GM21423 (cell line): ENCODE measurements at regions not wholly inside any gene's neighbourhood (a gene's known extent, or its start where the extent isn't known, plus 50 kb on each side); places are given as distances from the start of the nearest gene placed in this dataset.

Experiments
- ATAC-seq: cut with Tn5 transposase; IDR thresholded peaks from one replicate; pipeline ENCODE4 v1.9.1; 2021; ENCODE audit warnings: mild to moderate bottlenecking, moderate library complexity; ENCODE audit not compliant: unreplicated experiment

GRCh38 chr12:92292016-92292415 lies 146.4 kb upstream of the BTG1 start:
- no peak for ATAC-seq

DNA sequence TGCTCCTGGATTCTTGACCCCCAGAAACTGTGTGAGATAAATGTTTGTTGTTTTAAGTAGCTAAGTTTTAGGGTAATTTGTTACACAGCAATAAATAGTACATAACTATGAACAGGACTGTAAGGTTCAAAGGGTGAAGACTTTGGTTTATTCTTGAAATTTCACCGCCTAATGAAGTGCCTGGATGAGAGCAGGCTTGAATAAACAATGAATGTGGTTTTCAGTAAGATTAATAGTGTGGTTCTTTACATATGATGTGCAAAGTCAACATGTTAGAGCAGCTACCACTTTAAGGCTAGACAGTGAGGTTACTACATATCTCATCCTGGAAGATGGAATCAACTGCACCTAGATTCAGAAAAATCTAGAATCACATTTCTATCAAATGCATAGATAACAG lies 145.2 kb upstream of the BTG1 start:
- no peak for ATAC-seq

DNA sequence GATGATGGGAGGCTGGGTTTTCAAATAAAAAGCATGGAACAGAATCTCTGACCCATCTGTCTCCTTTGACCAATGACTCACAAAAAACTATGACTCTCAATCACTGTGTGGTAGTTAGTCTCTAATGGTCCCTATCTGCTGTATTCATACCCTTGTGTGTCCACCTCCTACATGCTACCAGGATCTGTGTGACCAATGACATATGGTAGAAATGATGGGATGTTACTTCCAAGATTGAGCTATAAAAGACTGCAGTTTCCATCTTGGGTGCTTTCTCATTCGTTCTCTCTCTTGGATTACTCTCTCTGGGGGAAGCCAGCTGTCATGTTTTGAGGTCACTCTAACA lies 144.7 kb upstream of the BTG1 start:
- ATAC-seq = no peak

GRCh38 chr12:92289629-92290349 lies 144.1 kb upstream of the BTG1 start:
- ATAC-seq = no peak

- no peak for ATAC-seq
These were observed 142.9 kb upstream of the BTG1 start for GRCh38 chr12:92288561-92288960.

GRCh38 chr12:92278378-92278828 lies 132.8 kb upstream of the BTG1 start:
- ATAC-seq = no peak

DNA sequence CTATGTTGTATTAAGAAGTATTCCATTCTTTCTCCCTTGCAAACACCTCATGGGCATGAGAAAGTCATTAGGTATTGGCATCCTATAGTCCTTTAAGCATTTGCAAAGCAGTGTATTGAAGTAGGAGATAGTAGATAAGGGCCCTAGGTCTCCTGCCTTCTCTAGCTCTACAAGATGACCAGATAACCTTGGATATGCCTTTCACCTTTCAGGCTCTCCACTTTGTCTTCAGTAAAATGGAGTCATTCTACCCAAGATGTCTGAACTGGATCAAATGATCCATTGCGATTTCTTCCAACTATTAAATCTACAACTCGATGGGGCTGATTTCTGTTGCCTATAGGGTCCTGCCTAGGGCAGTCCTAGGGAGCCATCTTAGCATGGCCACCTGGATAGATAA lies 132.1 kb upstream of the BTG1 start:
- ATAC-seq = no peak

GRCh38 chr12:92276276-92276675 lies 130.6 kb upstream of the BTG1 start:
- no peak for ATAC-seq

DNA sequence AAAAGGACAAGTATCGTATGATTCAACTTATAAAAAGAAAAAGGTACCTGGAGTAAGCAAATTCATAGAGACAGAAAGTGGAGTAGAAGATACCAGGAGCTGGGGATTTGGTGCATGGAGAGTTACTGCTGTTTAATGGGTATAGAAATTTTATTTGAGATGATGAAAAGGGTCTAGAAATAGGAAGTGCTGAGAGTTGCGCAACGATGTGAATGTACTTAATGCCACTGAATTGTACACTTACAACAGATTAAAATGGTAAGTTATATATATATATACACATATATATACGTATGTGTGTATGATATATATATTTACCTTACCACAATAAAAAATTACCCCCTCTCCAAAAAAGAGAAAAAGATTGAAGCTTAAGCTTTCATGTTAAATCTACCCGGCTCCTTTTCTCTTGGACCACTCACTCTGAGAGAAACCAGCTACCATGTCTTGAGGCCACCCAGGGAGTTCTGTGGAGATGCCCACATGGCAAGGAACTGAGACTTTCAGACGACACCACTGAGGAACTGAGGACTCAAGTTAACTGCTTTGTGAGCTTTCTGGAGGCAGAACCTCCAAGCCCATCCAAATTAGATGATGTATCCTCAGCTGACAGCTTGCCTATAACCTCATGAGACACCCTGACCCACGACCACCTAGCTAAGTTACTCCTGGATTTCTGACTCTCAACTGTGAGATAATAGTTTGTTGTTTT lies 130.0 kb upstream of the BTG1 start:
- ATAC-seq = no peak

GRCh38 chr12:92273076-92273475 lies 127.4 kb upstream of the BTG1 start:
- no peak for ATAC-seq

DNA sequence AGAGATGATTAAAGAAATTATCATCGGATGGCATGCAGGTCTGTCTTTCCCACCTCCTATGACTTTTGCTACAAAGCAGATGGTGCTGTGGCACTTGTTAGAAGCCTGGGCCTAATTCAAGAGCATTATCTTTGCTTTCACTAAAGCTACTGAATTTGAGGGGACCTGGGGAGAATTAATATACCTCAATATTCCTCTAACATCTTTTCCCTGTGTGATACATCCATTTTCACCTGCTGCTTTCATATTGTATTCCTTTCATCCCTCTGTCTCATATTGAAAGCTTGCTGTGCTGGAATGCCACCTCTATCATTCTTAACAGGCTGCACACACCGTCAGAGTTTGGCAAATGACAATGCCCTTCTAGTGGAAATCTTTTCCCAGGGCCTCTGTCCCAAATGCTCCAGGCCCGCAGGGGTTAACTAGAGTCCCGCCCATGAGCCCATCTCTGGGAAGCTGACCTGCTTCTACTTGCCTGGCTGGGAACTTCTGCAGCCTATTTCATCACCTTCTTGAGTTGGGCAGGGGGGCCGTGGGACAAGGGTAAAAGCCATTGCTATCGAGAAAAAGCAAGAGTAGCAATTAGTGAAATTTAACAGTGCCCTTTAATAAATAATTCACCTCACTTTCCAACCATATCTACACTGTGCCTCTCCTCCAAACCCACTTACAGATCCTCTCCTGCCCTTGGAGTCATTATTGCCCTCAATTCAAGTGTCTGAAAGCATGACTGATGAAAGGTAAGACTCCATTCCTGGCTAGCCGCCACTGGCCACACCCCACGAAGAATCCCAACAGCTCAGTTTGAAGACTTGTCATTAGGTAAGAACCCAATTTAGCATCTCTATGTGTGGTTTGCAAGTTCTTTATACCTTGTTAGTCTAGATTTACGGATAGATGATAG lies 126.7 kb upstream of the BTG1 start:
- no peak for ATAC-seq

GRCh38 chr12:92271341-92271740 lies 125.7 kb upstream of the BTG1 start:
- ATAC-seq = no peak

DNA sequence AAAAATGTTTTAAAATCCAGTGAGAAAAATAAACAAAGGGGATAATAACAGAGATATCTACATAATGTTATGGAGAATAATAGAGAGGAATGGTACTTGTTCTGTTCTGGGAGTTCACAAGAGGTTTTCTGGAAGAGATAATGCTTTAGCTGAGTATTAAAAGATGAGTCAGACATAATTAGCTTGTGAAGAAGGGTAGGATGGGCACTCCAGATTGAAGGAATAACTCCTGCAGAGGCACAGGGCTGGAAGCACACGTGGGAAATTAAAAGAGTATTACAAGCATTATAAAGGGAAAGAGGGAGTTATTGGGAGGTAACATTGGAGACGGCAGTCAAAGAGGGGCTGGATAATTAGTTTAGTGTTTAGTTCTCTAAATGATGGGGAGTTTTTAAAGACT lies 124.9 kb upstream of the BTG1 start:
- no peak for ATAC-seq

GRCh38 chr12:92268946-92269345 lies 123.3 kb upstream of the BTG1 start:
- ATAC-seq = no peak

- ATAC-seq = no peak
These were observed 116.0 kb upstream of the BTG1 start for GRCh38 chr12:92261692-92262091.

DNA sequence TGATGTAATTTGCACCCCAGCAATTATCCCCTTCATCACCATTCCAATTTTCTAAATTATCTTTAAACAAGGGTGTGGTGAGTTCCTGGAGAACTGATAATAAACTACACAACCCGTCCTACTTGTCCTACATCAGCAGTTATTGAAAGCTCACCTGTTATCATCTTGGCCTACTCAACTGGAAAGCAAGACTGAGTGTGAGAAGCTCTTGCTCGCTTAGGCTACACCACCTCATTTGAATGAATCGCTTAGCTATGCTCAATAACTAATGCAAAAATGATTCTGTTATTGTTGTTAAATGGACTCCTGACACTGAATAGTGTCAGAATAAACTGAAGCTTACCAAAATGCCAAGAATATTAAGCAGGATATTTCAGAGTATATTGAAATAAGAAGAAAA lies 115.4 kb upstream of the BTG1 start:
- ATAC-seq = no peak

GRCh38 chr12:92259696-92260251 lies 114.1 kb upstream of the BTG1 start:
- no peak for ATAC-seq

DNA sequence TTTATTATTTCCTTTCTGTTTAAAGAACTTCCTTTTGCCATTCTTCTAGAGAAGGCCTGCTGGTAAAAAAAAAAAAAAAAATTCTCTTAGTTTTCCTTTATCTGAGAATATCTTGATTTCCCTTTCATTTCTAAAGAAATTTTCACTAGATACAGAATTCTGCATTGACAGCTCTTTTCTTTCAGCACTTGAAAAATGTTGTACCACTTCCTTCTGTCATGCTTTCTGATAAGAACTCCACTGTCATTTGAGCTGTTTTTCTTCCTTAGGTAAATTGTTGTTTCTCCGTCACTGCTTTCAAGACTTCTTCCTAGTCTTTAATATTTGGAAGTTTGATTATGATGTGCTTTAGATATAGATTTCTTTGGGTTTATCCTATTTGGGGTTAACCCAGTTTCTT lies 113.6 kb upstream of the BTG1 start:
- ATAC-seq = no peak

DNA sequence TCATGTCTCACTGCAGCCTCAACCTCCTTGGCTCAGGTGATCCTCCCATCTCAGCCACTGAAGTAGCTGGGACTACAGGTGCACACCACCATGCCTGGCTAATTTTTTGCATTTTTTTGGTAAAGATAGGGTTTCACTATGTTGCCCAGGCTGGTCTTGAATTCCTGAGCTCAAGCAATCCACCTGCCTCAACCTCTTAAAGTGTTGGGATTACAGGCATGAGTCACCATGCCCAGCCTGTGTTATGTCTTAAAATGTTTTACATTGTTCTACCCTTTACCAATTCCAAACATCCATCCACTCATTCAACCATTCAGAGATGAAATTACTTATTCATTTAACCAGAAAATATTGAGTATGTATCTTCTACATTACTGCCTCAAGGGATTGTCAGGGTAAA lies 111.6 kb upstream of the BTG1 start:
- no peak for ATAC-seq

GRCh38 chr12:92255741-92256140 lies 110.1 kb upstream of the BTG1 start:
- no peak for ATAC-seq

- ATAC-seq = no peak
These were observed 107.7 kb upstream of the BTG1 start for GRCh38 chr12:92253301-92253700.
